H9 (cell line): ENCODE measurements at regions not wholly inside any gene's neighbourhood (a gene's known extent, or its start where the extent isn't known, plus 50 kb on each side); places are given as distances from the start of the nearest gene placed in this dataset.

Experiments used
- DNase-seq: peaks from one replicate; pipeline ENCODE4 v3.0.0-alpha.2; 2017
- H2AFZ ChIP-seq: one replicate; pipeline ENCODE4 v1.6.1; 2013; ENCODE audit warnings: mild to moderate bottlenecking, low read length, control low read depth, moderate library complexity
- H2AK5ac ChIP-seq: 2 replicates; pipeline ENCODE4 v1.6.1; 2013; ENCODE audit warnings: low read length, control low read depth, mixed read lengths; ENCODE audit not compliant: insufficient read length
- H2BK120ac ChIP-seq: one replicate; pipeline ENCODE4 v1.6.1; 2013; ENCODE audit warnings: low read depth, mild to moderate bottlenecking, low read length, control low read depth, inconsistent platforms; ENCODE audit not compliant: poor library complexity, severe bottlenecking
- H2BK12ac ChIP-seq: 2 replicates; pipeline ENCODE4 v1.6.1; 2013; ENCODE audit warnings: low read length, control low read depth, mixed read lengths, low read depth; ENCODE audit not compliant: insufficient read length
- H2BK15ac ChIP-seq: 2 replicates; pipeline ENCODE4 v1.6.1; 2013; ENCODE audit warnings: low read depth, low read length, control low read depth
- H2BK20ac ChIP-seq: one replicate; pipeline ENCODE4 v1.6.1; 2013; ENCODE audit warnings: low read depth, mild to moderate bottlenecking, low read length, control low read depth, inconsistent platforms; ENCODE audit not compliant: poor library complexity, severe bottlenecking
- H2BK5ac ChIP-seq: 2 replicates; pipeline ENCODE4 v1.6.1; 2013; ENCODE audit warnings: low read length, control low read depth, mixed read lengths; ENCODE audit not compliant: insufficient read length
- H3K14ac ChIP-seq: 2 replicates; pipeline ENCODE4 v1.6.1; 2013; ENCODE audit warnings: low read length, control low read depth; ENCODE audit not compliant: insufficient read depth
- H3K18ac ChIP-seq: 2 replicates; pipeline ENCODE4 v1.6.1; 2013; ENCODE audit warnings: low read depth, mild to moderate bottlenecking, mixed read lengths, low read length, control low read depth; ENCODE audit not compliant: insufficient read length
- H3K23ac ChIP-seq: 2 replicates; pipeline ENCODE4 v1.6.1; 2013; ENCODE audit warnings: low read length, control low read depth, mixed read lengths, low read depth; ENCODE audit not compliant: insufficient read length
- H3K23me2 ChIP-seq: 2 replicates; pipeline ENCODE4 v1.6.1; 2013; ENCODE audit warnings: low read depth, mild to moderate bottlenecking, mixed read lengths, low read length, control low read depth; ENCODE audit not compliant: insufficient read length, poor library complexity, severe bottlenecking
- H3K27ac ChIP-seq: 2 replicates; pipeline ENCODE4 v1.5.1; 2013; ENCODE audit warnings: low read length, control low read depth, mixed read lengths, low read depth; ENCODE audit not compliant: insufficient read length
- H3K27me3 ChIP-seq: 2 replicates; pipeline ENCODE4 v1.6.1; 2013; ENCODE audit warnings: low read length, control low read depth, inconsistent platforms; ENCODE audit not compliant: insufficient read depth
- H3K4ac ChIP-seq: 2 replicates; pipeline ENCODE4 v1.6.1; 2013; ENCODE audit warnings: low read depth, mild to moderate bottlenecking, control low read depth, inconsistent platforms, low read length, moderate library complexity
- H3K4me1 ChIP-seq: 2 replicates; pipeline ENCODE4 v1.6.1; 2013; ENCODE audit warnings: low read length, control low read depth, inconsistent platforms; ENCODE audit not compliant: insufficient read depth
- H3K4me2 ChIP-seq: 2 replicates; pipeline ENCODE4 v1.6.1; 2013; ENCODE audit warnings: low read length, control low read depth, mixed read lengths; ENCODE audit not compliant: insufficient read length, insufficient read depth
- H3K56ac ChIP-seq: 2 replicates; pipeline ENCODE4 v1.6.1; 2013; ENCODE audit warnings: low read depth, mild to moderate bottlenecking, mixed read lengths, low read length, control low read depth; ENCODE audit not compliant: insufficient read length
- H3K79me1 ChIP-seq: 2 replicates; pipeline ENCODE4 v1.6.1; 2013; ENCODE audit warnings: low read depth, mild to moderate bottlenecking, moderate library complexity, low read length, control low read depth, inconsistent platforms; ENCODE audit not compliant: insufficient read depth, poor library complexity, severe bottlenecking
- H3K79me2 ChIP-seq: 2 replicates; pipeline ENCODE4 v1.6.1; 2013; ENCODE audit warnings: low read length, control low read depth, inconsistent platforms; ENCODE audit not compliant: insufficient read depth
- H3K9ac ChIP-seq: 2 replicates; pipeline ENCODE4 v1.6.1; 2013; ENCODE audit warnings: low read length, control low read depth, mixed read lengths; ENCODE audit not compliant: insufficient read length; ENCODE audit errors: extremely low read depth
- H3K9me3 ChIP-seq: one replicate; pipeline ENCODE4 v1.6.1; 2013; ENCODE audit warnings: low read depth, low read length, inconsistent platforms; ENCODE audit not compliant: control insufficient read depth
- H3T11ph ChIP-seq: one replicate; pipeline ENCODE4 v1.6.1; 2013; ENCODE audit warnings: mild to moderate bottlenecking, low read length, control low read depth, inconsistent platforms
- H4K20me1 ChIP-seq: one replicate; pipeline ENCODE4 v1.6.1; 2013; ENCODE audit not compliant: control insufficient read depth, insufficient read length, insufficient read depth
- H4K5ac ChIP-seq: 2 replicates; pipeline ENCODE4 v1.6.1; 2013; ENCODE audit warnings: low read depth, mild to moderate bottlenecking, mixed read lengths, low read length, control low read depth; ENCODE audit not compliant: insufficient read length
- H4K8ac ChIP-seq: replicated peaks from 2 replicates; pipeline ENCODE4 v1.6.1; 2013; ENCODE audit warnings: low read length, control low read depth, mixed read lengths, low read depth; ENCODE audit not compliant: insufficient read length
- H4K91ac ChIP-seq: 2 replicates; pipeline ENCODE4 v1.6.1; 2013; ENCODE audit warnings: low read depth, mild to moderate bottlenecking, moderate library complexity, mixed read lengths, low read length, control low read depth; ENCODE audit not compliant: insufficient read length
- H3K27ac Mint-ChIP-seq, 3 experiments: 2 replicates in 2 of 3; 3 replicates in 1 of 3; pipeline ENCODE4 v1.8.0; 2020 to 2021; ENCODE audit warnings: mixed read lengths in 3 of 3, mild to moderate bottlenecking in 1 of 3, moderate library complexity in 1 of 3
- H3K27me3 Mint-ChIP-seq: 2 replicates; pipeline ENCODE4 v1.8.0; 2021; ENCODE audit warnings: low read depth, mild to moderate bottlenecking, moderate library complexity, mixed read lengths
- H3K36me3 Mint-ChIP-seq, 3 experiments: 2 replicates in 2 of 3; 3 replicates in 1 of 3; pipeline ENCODE4 v1.8.0; 2020 to 2021; ENCODE audit warnings: low read depth in 3 of 3, mixed read lengths in 3 of 3; ENCODE audit not compliant: insufficient read depth in 1 of 3
- H3K4me1 Mint-ChIP-seq, 2 experiments: 2 replicates each; pipeline ENCODE4 v1.8.0; 2020; ENCODE audit warnings: mixed read lengths in 2 of 2
- H3K4me3 Mint-ChIP-seq, 2 experiments: 2 replicates in 1 of 2; 3 replicates in 1 of 2; pipeline ENCODE4 v1.8.0; 2020 to 2021; ENCODE audit warnings: mild to moderate bottlenecking in 2 of 2, mixed read lengths in 2 of 2, moderate library complexity in 1 of 2
- H3K9me3 Mint-ChIP-seq, 2 experiments: 2 replicates in 1 of 2; 3 replicates in 1 of 2; pipeline ENCODE4 v1.8.0; 2020; ENCODE audit warnings: mild to moderate bottlenecking in 2 of 2, mixed read lengths in 2 of 2, moderate library complexity in 1 of 2
- CTCF ChIP-seq: fragments of 200-600 bp; sonication (generic); conservative IDR thresholded peaks from 3 replicates; pipeline ENCODE4 v1.8.0; 2021; ENCODE audit warnings: antibody characterized with exemption, mild to moderate bottlenecking
- WGBS: extraction: QIAGEN DNeasy Blood & Tissue Kit; methylation state at CpG from one replicate; pipeline ENCODE4 v1.1.7; 2013; ENCODE audit warnings: missing lambda C conversion rate, low lambda C conversion rate, mixed read lengths; ENCODE audit not compliant: insufficient read length; ENCODE audit errors: extremely low coverage; 5-methylcytosine and 5-hydroxymethylcytosine counted together

DNA sequence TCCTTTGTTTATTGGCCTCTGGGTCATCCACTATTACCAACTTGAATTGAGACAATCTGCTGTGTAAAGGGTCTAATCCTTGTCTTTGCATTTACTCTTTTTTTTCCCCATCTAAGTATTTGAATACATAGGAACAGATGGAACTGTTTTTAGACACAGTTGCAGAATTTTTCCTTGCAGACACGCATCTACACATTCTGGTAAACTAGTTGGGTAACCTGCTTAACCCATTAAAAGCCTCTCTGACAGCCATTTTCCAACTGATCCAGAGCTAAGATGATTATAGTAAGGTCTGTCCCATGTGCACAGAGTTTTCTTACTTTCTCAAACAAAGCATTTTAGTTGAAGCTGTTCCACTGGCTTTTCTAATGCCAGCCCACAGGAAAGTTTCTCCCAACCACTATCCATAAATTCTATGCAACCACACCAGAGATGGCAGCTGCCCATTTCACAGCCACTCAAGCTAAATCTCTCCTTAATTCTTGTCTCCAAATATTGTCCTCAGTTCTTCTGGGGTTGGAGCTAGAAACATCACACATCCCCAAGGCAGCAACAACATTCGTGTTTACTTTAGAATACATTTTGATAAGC is 492.1 kb downstream of the MAFB start:
- Histone ChIP-seq H3T11ph (no peak overlapping the region), H2BK120ac (no peak overlapping the region), H3K23me2 (no peaks in the 10 kb centered on the region), H2BK5ac (no peak overlapping the region), H2BK12ac (no peak overlapping the region), H2AK5ac (no peak overlapping the region), H3K4me2 (no peak overlapping the region), H4K5ac (no peak overlapping the region), H2BK20ac (no peak overlapping the region), H2AFZ (no peak overlapping the region), H3K4me1 (no peaks in the 10 kb centered on the region), H4K20me1 (no peaks in the 10 kb centered on the region), H3K14ac (no peak overlapping the region), H4K91ac (no peak overlapping the region), H2BK15ac (no peak overlapping the region), H3K79me2 (no peaks in the 10 kb centered on the region), H3K4ac (no peak overlapping the region), H4K8ac (no peak overlapping the region), H3K9me3 (no peaks in the 10 kb centered on the region), H3K27ac (no peak overlapping the region), H3K56ac (no peak overlapping the region), H3K23ac (no peak overlapping the region), H3K9ac (no peak overlapping the region), H3K18ac (no peak overlapping the region), H3K27me3 (no peaks in the 10 kb centered on the region), H3K79me1 (no peaks in the 10 kb centered on the region)
- no peak for DNase-seq
- peaks cover 4 to 7% of the 10 kb centered on the region in 2 experiments; a peak in 1 of 4 replicates for H3K4me1 Mint-ChIP-seq
- H3K4me3 Mint-ChIP-seq = no peak overlapping the region
- H3K27ac Mint-ChIP-seq = no peak overlapping the region
- H3K36me3 Mint-ChIP-seq = no peaks in the 10 kb centered on the region
- H3K9me3 Mint-ChIP-seq = no peaks in the 10 kb centered on the region
- WGBS = no CpG with 5 or more reads among the region's 2 CpGs
- no peak for TF ChIP-seq CTCF
- no peaks in the 10 kb centered on the region for H3K27me3 Mint-ChIP-seq
